Calu3 (cell line): ENCODE measurements at regions not wholly inside any gene's neighbourhood (a gene's known extent, or its start where the extent isn't known, plus 50 kb on each side); places are given as distances from the start of the nearest gene placed in this dataset.

Experiments used
- BruUV-seq: library from RNA; stranded (reverse); fragments of 400-500 nt; replicated peaks from 2 replicates; lab custom pipeline; 2021; lab: Mats Ljungman, UMichigan
- CTCF ChIA-PET: fragments of 300-600 bp; sonication (Branson Sonifier 250); formaldehyde crosslinking; loops from one replicate; lab custom pipeline; 2022; ENCODE audit warnings: antibody characterized with exemption; lab: Charles Lee
- DNase-seq: peaks from one replicate; pipeline ENCODE4 v3.0.0; 2022
- H3K27ac Mint-ChIP-seq: one replicate; pipeline ENCODE4 v1.8.0; 2022; ENCODE audit warnings: mixed read lengths; ENCODE audit not compliant: unreplicated experiment
- H3K27me3 Mint-ChIP-seq: one replicate; pipeline ENCODE4 v1.8.0; 2022; ENCODE audit warnings: mixed read lengths; ENCODE audit not compliant: unreplicated experiment
- H3K36me3 Mint-ChIP-seq: one replicate; pipeline ENCODE4 v1.8.0; 2022; ENCODE audit warnings: mild to moderate bottlenecking, moderate library complexity, mixed read lengths; ENCODE audit not compliant: insufficient read depth, unreplicated experiment
- H3K4me1 Mint-ChIP-seq: one replicate; pipeline ENCODE4 v1.8.0; 2022; ENCODE audit warnings: mild to moderate bottlenecking, low read depth, mixed read lengths; ENCODE audit not compliant: unreplicated experiment
- H3K4me3 Mint-ChIP-seq: one replicate; pipeline ENCODE4 v1.8.0; 2022; ENCODE audit warnings: mild to moderate bottlenecking, low read depth, moderate library complexity, mixed read lengths; ENCODE audit not compliant: unreplicated experiment
- H3K9me3 Mint-ChIP-seq: one replicate; pipeline ENCODE4 v1.8.0; 2022; ENCODE audit warnings: low read depth, mixed read lengths; ENCODE audit not compliant: unreplicated experiment
- CTCF ChIP-seq: fragments of 200-600 bp; IDR thresholded peaks from one replicate; pipeline ENCODE4 v1.8.0; 2022; ENCODE audit warnings: antibody characterized with exemption; ENCODE audit not compliant: unreplicated experiment
- intact Hi-C: fragments of 100-400 bp; cut with micrococcal nuclease; formaldehyde crosslinking; loops from one replicate; pipeline ENCODE4 v1.10.0; 2022; ENCODE audit not compliant: unreplicated experiment

- Mint-ChIP-seq H3K4me1 (peaks cover 9% of the 10 kb centered on the region), H3K27me3 (no peaks in the 10 kb centered on the region), H3K4me3 (no peak overlapping the region), H3K27ac (no peak overlapping the region), H3K36me3 (peaks cover 5% of the 10 kb centered on the region), H3K9me3 (no peaks in the 10 kb centered on the region)
- intact Hi-C loops = no loop called here
- CTCF ChIA-PET = interaction anchor here (0.6 kb wide), 1 partner anchor 52 kb away, joined by 9 read pairs; no protein-coding TSS in a partner anchor
- DNase-seq = no peak
- TF ChIP-seq CTCF = no peak
- no TSS peak for BruUV-seq
These were observed 109.3 kb upstream of the NUDT6 start for GRCh38 chr4:123031664-123032063.

GRCh38 chr4:123034023-123034422 is 111.6 kb upstream of the NUDT6 start:
- CTCF ChIA-PET = no interaction called here
- H3K36me3 Mint-ChIP-seq = no peaks in the 10 kb centered on the region
- intact Hi-C loops = no loop called here
- TF ChIP-seq CTCF = no peak
- no peaks in the 10 kb centered on the region for H3K27me3 Mint-ChIP-seq
- H3K9me3 Mint-ChIP-seq = no peaks in the 10 kb centered on the region
- H3K4me1 Mint-ChIP-seq = no peaks in the 10 kb centered on the region
- H3K27ac Mint-ChIP-seq = no peak overlapping the region
- DNase-seq = no peak
- no TSS peak for BruUV-seq
- no peak overlapping the region for H3K4me3 Mint-ChIP-seq

GRCh38 chr4:123035239-123035638 is 112.8 kb upstream of the NUDT6 start:
- Mint-ChIP-seq H3K4me1 (no peaks in the 10 kb centered on the region), H3K27ac (no peak overlapping the region), H3K4me3 (no peak overlapping the region), H3K9me3 (no peaks in the 10 kb centered on the region), H3K27me3 (no peaks in the 10 kb centered on the region), H3K36me3 (no peaks in the 10 kb centered on the region)
- intact Hi-C loops = no loop called here
- no peak for TF ChIP-seq CTCF
- no peak for DNase-seq
- CTCF ChIA-PET = no interaction called here
- BruUV-seq = no TSS peak

GRCh38 chr4:123037804-123038203 is 115.4 kb upstream of the NUDT6 start:
- CTCF ChIA-PET = no interaction called here
- DNase-seq = no peak
- intact Hi-C loops = no loop called here
- Mint-ChIP-seq H3K27ac (no peak overlapping the region), H3K36me3 (peaks cover 4% of the 10 kb centered on the region), H3K27me3 (no peaks in the 10 kb centered on the region), H3K4me1 (no peaks in the 10 kb centered on the region), H3K9me3 (peaks cover 3% of the 10 kb centered on the region), H3K4me3 (no peak overlapping the region)
- no TSS peak for BruUV-seq
- no peak for TF ChIP-seq CTCF

GRCh38 chr4:123042095-123042494 is 119.7 kb upstream of the NUDT6 start:
- intact Hi-C loops = no loop called here
- Mint-ChIP-seq H3K4me1 (no peaks in the 10 kb centered on the region), H3K36me3 (peaks cover 4% of the 10 kb centered on the region), H3K9me3 (peaks cover 3% of the 10 kb centered on the region), H3K27me3 (no peaks in the 10 kb centered on the region), H3K27ac (no peak overlapping the region), H3K4me3 (no peak overlapping the region)
- no TSS peak for BruUV-seq
- no peak for DNase-seq
- TF ChIP-seq CTCF = no peak
- CTCF ChIA-PET = no interaction called here
